OCI-LY7 (cell line): ENCODE measurements at regions not wholly inside any gene's neighbourhood (a gene's known extent, or its start where the extent isn't known, plus 50 kb on each side); places are given as distances from the start of the nearest gene placed in this dataset.

Experiments
- CTCF ChIP-seq: fragments of 200-600 bp; sonication (generic); conservative IDR thresholded peaks from 2 replicates; pipeline ENCODE4 v1.5.1; 2014; ENCODE audit warnings: mild to moderate bottlenecking, antibody characterized with exemption, low read length, moderate library complexity, mixed read lengths
- EZH2phosphoT487 ChIP-seq: fragments of 200-600 bp; sonication (generic); IDR thresholded peaks from 2 replicates; pipeline ENCODE4 v1.6.1; 2018; ENCODE audit warnings: low read depth, borderline replicate concordance, mild to moderate bottlenecking, mixed run types, antibody characterized with exemption, low read length, moderate library complexity, mixed read lengths

DNA sequence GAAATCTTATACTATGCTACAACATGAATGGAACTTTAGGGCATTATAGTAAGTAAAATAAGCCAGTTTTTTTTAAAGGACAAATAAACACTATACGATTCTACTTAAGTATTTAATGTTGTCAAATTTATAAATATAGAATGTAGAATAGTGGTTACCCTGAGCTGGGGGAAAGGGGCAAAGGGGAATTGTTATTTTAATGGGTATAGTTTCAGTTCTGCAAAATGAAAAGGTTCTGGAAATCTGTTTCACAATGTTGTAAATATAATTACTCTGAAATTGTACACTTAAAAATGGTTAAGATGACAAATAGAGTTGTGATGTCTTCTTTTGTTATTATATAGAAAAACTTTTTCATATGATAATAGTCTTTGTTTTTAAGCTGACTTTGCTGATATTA lies 366.3 kb downstream of the MRPL39 start:
- TF ChIP-seq CTCF: no peak
- TF ChIP-seq EZH2phosphoT487: no peak
